Liver (tissue), 3 donors: ENCODE measurements at regions not wholly inside any gene's neighbourhood (a gene's known extent, or its start where the extent isn't known, plus 50 kb on each side); places are given as distances from the start of the nearest gene placed in this dataset.

ENCODE experiments used
- ATF3 ChIP-seq: IDR thresholded peaks from 2 replicates; pipeline ENCODE4 v1.6.1; 2016; ENCODE audit warnings: antibody characterized with exemption
- CTCF ChIP-seq: fragments of 150-350 bp; IDR thresholded peaks from 2 replicates; pipeline ENCODE4 v1.5.1; 2017; ENCODE audit warnings: improper control_type of control experiment, low read depth, low read length; ENCODE audit not compliant: missing input control
- EGR1 ChIP-seq, 2 donors: IDR thresholded peaks; 2 replicates each; pipeline ENCODE4 v1.6.1; 2016 to 2018; ENCODE audit warnings: antibody characterized with exemption in 2 of 2, low read depth in 2 of 2
- FOXA1 ChIP-seq: IDR thresholded peaks from 2 replicates; pipeline ENCODE4 v1.6.1; 2016; ENCODE audit warnings: antibody characterized with exemption
- JUND ChIP-seq, 2 donors: IDR thresholded peaks; 2 replicates each; pipeline ENCODE4 v1.6.1; 2016; ENCODE audit warnings: antibody characterized with exemption in 2 of 2
- MAX ChIP-seq: IDR thresholded peaks from 2 replicates; pipeline ENCODE4 v1.6.1; 2016; ENCODE audit warnings: antibody characterized with exemption
- NR2F2 ChIP-seq: IDR thresholded peaks from 2 replicates; pipeline ENCODE4 v1.6.1; 2016; ENCODE audit warnings: antibody characterized with exemption
- RAD21 ChIP-seq, 2 donors: IDR thresholded peaks; 2 replicates each; pipeline ENCODE4 v1.6.1; 2016; ENCODE audit warnings: antibody characterized with exemption in 2 of 2, mild to moderate bottlenecking in 2 of 2
- REST ChIP-seq: IDR thresholded peaks from 2 replicates; pipeline ENCODE4 v1.6.1; 2016; ENCODE audit warnings: antibody characterized with exemption, mild to moderate bottlenecking
- RXRA ChIP-seq, 2 donors: IDR thresholded peaks; 2 replicates each; pipeline ENCODE4 v1.6.1; 2017 to 2018; ENCODE audit warnings: antibody characterized with exemption in 2 of 2, mild to moderate bottlenecking in 1 of 2
- SP1 ChIP-seq: IDR thresholded peaks from 2 replicates; pipeline ENCODE4 v1.6.1; 2018; ENCODE audit warnings: antibody characterized with exemption, mild to moderate bottlenecking
- TAF1 ChIP-seq: conservative IDR thresholded peaks from 2 replicates; pipeline ENCODE4 v1.6.1; 2016; ENCODE audit warnings: antibody characterized with exemption, mild to moderate bottlenecking
- YY1 ChIP-seq: IDR thresholded peaks from 2 replicates; pipeline ENCODE4 v1.6.1; 2016; ENCODE audit warnings: antibody characterized with exemption, mild to moderate bottlenecking
- ZBTB33 ChIP-seq: IDR thresholded peaks from 2 replicates; pipeline ENCODE4 v1.6.1; 2016; ENCODE audit warnings: antibody characterized with exemption
- donor health status: healthy.
- donor health status: healthy.

- TF ChIP-seq CTCF, result no peak
- TF ChIP-seq REST, result no peak
- no peak for TF ChIP-seq ZBTB33
- no peak for TF ChIP-seq RAD21 (IDR thresholded peaks at IDR 0.05)
- no peak for TF ChIP-seq YY1
- no peak for TF ChIP-seq EGR1 (IDR thresholded peaks at IDR 0.05; ENCODE audit: low read depth in 2 of 2)
- TF ChIP-seq SP1, result no peak
- no peak for TF ChIP-seq JUND (IDR thresholded peaks at IDR 0.05)
- no peak for TF ChIP-seq MAX
- no peak for TF ChIP-seq ATF3
- TF ChIP-seq NR2F2, result no peak
- TF ChIP-seq TAF1, result no peak
- no peak for TF ChIP-seq RXRA (IDR thresholded peaks at IDR 0.05)
- no peak for TF ChIP-seq FOXA1
Measured at GRCh38 chr6:40726853-40727252, 139.7 kb upstream of the LRFN2 start.
